ENCODE measurements at regions not wholly inside any gene's neighbourhood (a gene's known extent, or its start where the extent isn't known, plus 50 kb on each side); places are given as distances from the start of the nearest gene placed in this dataset.
A peak's percentile ranks its signal among the peaks of the same experiment; 100 is the strongest.

GRCh38 chr3:84439476-84439875 is 519.3 kb upstream of the CADM2 start:
- DNase-seq, result no peak
- in situ Hi-C loops (cut with MboI; ENCODE audit: low pct_unique_long_range_greater_than_20kb, low sequenced_read_pairs), result no loop called here

- no peak for DNase-seq
- in situ Hi-C loops (cut with MboI; ENCODE audit: low pct_unique_long_range_greater_than_20kb, low sequenced_read_pairs), result no loop called here
Observed at GRCh38 chr3:84440291-84440690, 518.5 kb upstream of the CADM2 start.

- DNase-seq, result no peak
Observed at GRCh38 chr3:84442533-84442932, 516.3 kb upstream of the CADM2 start.

GRCh38 chr3:84444726-84445521 is 513.9 kb upstream of the CADM2 start:
- in situ Hi-C loops (cut with MboI; ENCODE audit: low pct_unique_long_range_greater_than_20kb, low sequenced_read_pairs), result no loop called here
- no peak for DNase-seq

More at GRCh38 chr3:84442533-84442932, 516.3 kb upstream of the CADM2 start:
- in situ Hi-C loops (cut with MboI; ENCODE audit: low pct_unique_long_range_greater_than_20kb, low sequenced_read_pairs), result no loop called here

GRCh38 chr3:84487296-84487695 is 471.5 kb upstream of the CADM2 start:
- in situ Hi-C loops (cut with MboI; ENCODE audit: low pct_unique_long_range_greater_than_20kb, low sequenced_read_pairs), result no loop called here
- no peak for DNase-seq

GRCh38 chr3:84504761-84505160 is 454.0 kb upstream of the CADM2 start:
- in situ Hi-C loops (cut with MboI; ENCODE audit: low pct_unique_long_range_greater_than_20kb, low sequenced_read_pairs), result no loop called here
- DNase-seq, result no peak

- in situ Hi-C loops (cut with MboI; ENCODE audit: low pct_unique_long_range_greater_than_20kb, low sequenced_read_pairs), result no loop called here
- DNase-seq, result no peak
Observed at GRCh38 chr3:84510007-84510406, 448.8 kb upstream of the CADM2 start.

GRCh38 chr3:84522893-84523292 is 435.9 kb upstream of the CADM2 start:
- in situ Hi-C loops (cut with MboI; ENCODE audit: low pct_unique_long_range_greater_than_20kb, low sequenced_read_pairs), result no loop called here
- DNase-seq, result no peak

GRCh38 chr3:84536916-84537315 is 421.9 kb upstream of the CADM2 start:
- in situ Hi-C loops (cut with MboI; ENCODE audit: low pct_unique_long_range_greater_than_20kb, low sequenced_read_pairs), result no loop called here
- no peak for DNase-seq

GRCh38 chr3:84538597-84538996 is 420.2 kb upstream of the CADM2 start:
- in situ Hi-C loops (cut with MboI; ENCODE audit: low pct_unique_long_range_greater_than_20kb, low sequenced_read_pairs), result no loop called here
- DNase-seq, result no peak

- no peak for DNase-seq
- in situ Hi-C loops (cut with MboI; ENCODE audit: low pct_unique_long_range_greater_than_20kb, low sequenced_read_pairs), result no loop called here
Observed at GRCh38 chr3:84547207-84547606, 411.6 kb upstream of the CADM2 start.

GRCh38 chr3:84547971-84548970 is 410.5 kb upstream of the CADM2 start:
- in situ Hi-C loops (cut with MboI; ENCODE audit: low pct_unique_long_range_greater_than_20kb, low sequenced_read_pairs), result no loop called here
- DNase-seq, result peak; percentile 33

GRCh38 chr3:84555629-84556028 is 403.2 kb upstream of the CADM2 start:
- no peak for DNase-seq
- in situ Hi-C loops (cut with MboI; ENCODE audit: low pct_unique_long_range_greater_than_20kb, low sequenced_read_pairs), result no loop called here

- in situ Hi-C loops (cut with MboI; ENCODE audit: low pct_unique_long_range_greater_than_20kb, low sequenced_read_pairs), result no loop called here
- DNase-seq, result no peak
Observed at GRCh38 chr3:84566256-84566655, 392.5 kb upstream of the CADM2 start.

GRCh38 chr3:84567796-84568195 is 391.0 kb upstream of the CADM2 start:
- no peak for DNase-seq
- in situ Hi-C loops (cut with MboI; ENCODE audit: low pct_unique_long_range_greater_than_20kb, low sequenced_read_pairs), result no loop called here

- DNase-seq, result no peak
- in situ Hi-C loops (cut with MboI; ENCODE audit: low pct_unique_long_range_greater_than_20kb, low sequenced_read_pairs), result no loop called here
Observed at GRCh38 chr3:84573962-84574361, 384.8 kb upstream of the CADM2 start.

GRCh38 chr3:84586427-84586826 is 372.4 kb upstream of the CADM2 start:
- no peak for DNase-seq
- in situ Hi-C loops (cut with MboI; ENCODE audit: low pct_unique_long_range_greater_than_20kb, low sequenced_read_pairs), result no loop called here

- no peak for DNase-seq
- in situ Hi-C loops (cut with MboI; ENCODE audit: low pct_unique_long_range_greater_than_20kb, low sequenced_read_pairs), result no loop called here
Observed at GRCh38 chr3:84600703-84601225, 358.0 kb upstream of the CADM2 start.

GRCh38 chr3:84601303-84601702 is 357.5 kb upstream of the CADM2 start:
- in situ Hi-C loops (cut with MboI; ENCODE audit: low pct_unique_long_range_greater_than_20kb, low sequenced_read_pairs), result no loop called here
- peak; percentile 33 for DNase-seq

- in situ Hi-C loops (cut with MboI; ENCODE audit: low pct_unique_long_range_greater_than_20kb, low sequenced_read_pairs), result no loop called here
- no peak for DNase-seq
Observed at GRCh38 chr3:84621823-84622222, 337.0 kb upstream of the CADM2 start.

All from KBM-7 (cell line).